Endothelial cell of umbilical vein (primary cell): ENCODE measurements at regions not wholly inside any gene's neighbourhood (a gene's known extent, or its start where the extent isn't known, plus 50 kb on each side); places are given as distances from the start of the nearest gene placed in this dataset.

Source experiments
- BruUV-seq: library from RNA; stranded (reverse); fragments of 400-500 nt; replicated peaks from 2 replicates; lab custom pipeline; 2021; lab: Mats Ljungman, UMichigan
- CTCF ChIA-PET: fragments of 300-600, 350-600 bp; sonication (Branson Sonifier 250); formaldehyde crosslinking; loops from one replicate; lab custom pipeline; 2021; ENCODE audit warnings: antibody characterized with exemption, inconsistent platforms; lab: Charles Lee
- POLR2A ChIA-PET: fragments of 300-600, 350-600 bp; sonication (Branson Sonifier 250); formaldehyde crosslinking; loops from one replicate; lab custom pipeline; 2021; ENCODE audit warnings: antibody characterized with exemption, inconsistent platforms; lab: Charles Lee
- DNase-seq: peaks from one replicate; pipeline ENCODE4 v3.0.0-alpha.2; 2011; ENCODE audit warnings: low read depth, low spot score
- FAIRE-seq: peaks from 2 replicates; lab custom pipeline; 2011; peaks lifted over from hg19 to GRCh38; lab: Jason Lieb, UNC
- H2AFZ ChIP-seq: 2 replicates; pipeline ENCODE4 v1.6.0; 2012; ENCODE audit warnings: low read depth, low read length, control low read depth, inconsistent platforms
- H3K27ac ChIP-seq: 2 replicates; pipeline ENCODE4 v1.5.1; 2011; ENCODE audit warnings: low read depth, mild to moderate bottlenecking, control low read depth, low read length, moderate library complexity; ENCODE audit not compliant: insufficient read depth
- H3K27me3 ChIP-seq, 2 experiments: 2 replicates each; pipeline versions ENCODE4 v1.6.0 to v1.6.1; 2011; ENCODE audit warnings: low read length in 2 of 2, mixed read lengths in 1 of 2; ENCODE audit not compliant: control insufficient read depth in 2 of 2, insufficient read depth in 2 of 2
- H3K36me3 ChIP-seq, 2 experiments: 2 replicates in 1 of 2; 3 replicates in 1 of 2; pipeline ENCODE4 v1.5.1; 2011; ENCODE audit warnings: low read length in 2 of 2, mild to moderate bottlenecking in 1 of 2, moderate library complexity in 1 of 2; ENCODE audit not compliant: control insufficient read depth in 2 of 2, insufficient read depth in 2 of 2; ENCODE audit errors: extremely low read depth in 1 of 2
- H3K4me1 ChIP-seq: 3 replicates; pipeline ENCODE4 v1.5.1; 2011; ENCODE audit warnings: mild to moderate bottlenecking, low read length; ENCODE audit not compliant: control insufficient read depth, insufficient read depth; ENCODE audit errors: extremely low read depth
- H3K4me2 ChIP-seq: 2 replicates; pipeline ENCODE4 v1.6.1; 2011; ENCODE audit warnings: low read length, control low read depth, mixed read lengths; ENCODE audit not compliant: insufficient read depth
- H3K4me3 ChIP-seq, 3 experiments: fragments of 200-600 bp in 1 of 3; sonication (generic), shearing (Covaris generic) in 1 of 3; replicated peaks in 1 of 3; 2 replicates each; pipeline ENCODE4 v1.5.1; 2011 to 2016; ENCODE audit warnings: control low read depth in 3 of 3, low read length in 3 of 3, mild to moderate bottlenecking in 2 of 3, inconsistent platforms in 1 of 3, low read depth in 1 of 3, moderate library complexity in 1 of 3; ENCODE audit not compliant: insufficient read depth in 1 of 3
- H3K79me2 ChIP-seq: 2 replicates; pipeline ENCODE4 v1.6.0; 2012; ENCODE audit warnings: low read length, inconsistent platforms; ENCODE audit not compliant: control insufficient read depth, insufficient read depth
- H3K9ac ChIP-seq: replicated peaks from 2 replicates; pipeline ENCODE3; 2011; ENCODE audit warnings: low read length, control low read depth; ENCODE audit not compliant: insufficient read depth; ENCODE audit errors: extremely low read depth
- H3K9me1 ChIP-seq: replicated peaks from 3 replicates; pipeline ENCODE4 v1.6.0; 2011; ENCODE audit warnings: mild to moderate bottlenecking, low read length; ENCODE audit not compliant: control insufficient read depth, insufficient read depth; ENCODE audit errors: extremely low read depth
- H3K9me3 ChIP-seq: replicated peaks from 2 replicates; pipeline ENCODE4 v1.5.1; 2012; ENCODE audit warnings: low read length, inconsistent platforms; ENCODE audit not compliant: control insufficient read depth, insufficient read depth
- H4K20me1 ChIP-seq: replicated peaks from 2 replicates; pipeline ENCODE3; 2011; ENCODE audit warnings: mild to moderate bottlenecking, low read length; ENCODE audit not compliant: control insufficient read depth, insufficient read depth; ENCODE audit errors: extremely low read depth
- EZH2 ChIP-seq: IDR thresholded peaks from 2 replicates; pipeline ENCODE4 v1.6.1; 2012; ENCODE audit warnings: borderline replicate concordance, low read depth, mild to moderate bottlenecking, moderate library complexity, low read length, inconsistent platforms; ENCODE audit not compliant: severe bottlenecking
- FOS ChIP-seq: IDR thresholded peaks from 2 replicates; pipeline ENCODE4 v1.6.1; 2011; ENCODE audit warnings: mild to moderate bottlenecking, low read length, moderate library complexity, borderline replicate concordance; ENCODE audit not compliant: insufficient read depth
- GATA2 ChIP-seq: IDR thresholded peaks from 2 replicates; pipeline ENCODE4 v1.7.0; 2011; ENCODE audit warnings: low read depth, mild to moderate bottlenecking, moderate library complexity, mixed read lengths, low read length; ENCODE audit not compliant: insufficient read length, insufficient read depth
- JUN ChIP-seq: IDR thresholded peaks from 2 replicates; pipeline ENCODE4 v1.6.1; 2011; ENCODE audit warnings: borderline replicate concordance, low read depth; ENCODE audit not compliant: insufficient read length, insufficient read depth
- MYC ChIP-seq: IDR thresholded peaks from one replicate; pipeline ENCODE4 v1.6.1; 2011; ENCODE audit warnings: mild to moderate bottlenecking, low read depth, low read length
- POLR2A ChIP-seq: IDR thresholded peaks from 2 replicates; pipeline ENCODE4 v1.6.1; 2012; ENCODE audit warnings: low read depth, mild to moderate bottlenecking, control low read depth, low read length
- POLR2AphosphoS5 ChIP-seq: IDR thresholded peaks from 2 replicates; pipeline ENCODE4 v1.6.1; 2012; ENCODE audit warnings: low read depth, mild to moderate bottlenecking, control low read depth, low read length, moderate library complexity; ENCODE audit not compliant: insufficient read depth
- dilution Hi-C: fragments of 300-500 bp; cut with MboI; formaldehyde crosslinking; loops from one replicate; pipeline ENCODE4 v1.15.0; 2019; ENCODE audit warnings: low sequenced_read_pairs; ENCODE audit not compliant: extremely low pct_ligation_motif_present
- intact Hi-C: fragments of 100-400 bp; cut with micrococcal nuclease; formaldehyde crosslinking; loops from one replicate; pipeline ENCODE4 v1.10.0; 2022
- TF ChIP-seq, protein P1 (sequence below): IDR thresholded peaks from 2 replicates; pipeline ENCODE4 v1.6.1; 2011; ENCODE audit not compliant: insufficient read depth, insufficient read length
- TF ChIP-seq, protein P2 (sequence below), 2 donors: IDR thresholded peaks; 1 replicate in 1 of 2; 2 replicates in 1 of 2; pipeline ENCODE4 v1.5.1; 2011; ENCODE audit warnings: low read length in 2 of 2, mild to moderate bottlenecking in 2 of 2, moderate library complexity in 2 of 2, control low read depth in 1 of 2, inconsistent platforms in 1 of 2, low read depth in 1 of 2; ENCODE audit not compliant: insufficient read depth in 1 of 2; ENCODE audit errors: extremely low read depth in 1 of 2

DNA sequence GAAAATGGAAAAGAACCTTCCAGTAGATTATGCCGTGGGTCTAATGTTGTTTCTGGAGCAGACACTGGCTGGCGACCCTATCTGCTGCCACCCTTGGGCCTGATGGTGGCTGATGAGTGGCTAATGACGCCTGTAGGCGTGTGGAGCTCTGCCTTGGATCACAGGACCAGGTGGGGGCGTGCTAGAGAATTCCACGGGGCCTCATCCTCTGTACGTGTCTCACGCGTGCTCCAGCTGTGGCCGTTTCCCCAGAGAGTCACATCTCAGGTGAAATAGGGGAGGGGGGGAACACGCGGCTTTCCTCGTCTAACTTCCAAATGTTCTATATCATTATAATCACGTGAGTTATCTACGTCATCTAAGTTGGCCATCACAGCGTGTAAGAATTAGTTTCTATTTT is 160.9 kb upstream of the SMIM21 start:
- intact Hi-C loops (no loop called here), dilution Hi-C loops (no loop called here)
- Histone ChIP-seq H4K20me1 (no peaks in the 10 kb centered on the region), H2AFZ (no peak overlapping the region), H3K9me3 (peaks cover 2% of the 10 kb centered on the region), H3K79me2 (no peaks in the 10 kb centered on the region), H3K9ac (no peak overlapping the region), H3K4me3 (no peak overlapping the region), H3K27ac (no peak overlapping the region), H3K36me3 (no peaks in the 10 kb centered on the region), H3K4me1 (no peaks in the 10 kb centered on the region), H3K9me1 (no peaks in the 10 kb centered on the region), H3K4me2 (no peak overlapping the region), H3K27me3 (no peaks in the 10 kb centered on the region)
- FAIRE-seq (no peak), DNase-seq (no peak)
- TF ChIP-seq POLR2AphosphoS5: no peak
- TF ChIP-seq EZH2: no peak
- TF ChIP-seq POLR2A: no peak
- TF ChIP-seq, protein P1, sequence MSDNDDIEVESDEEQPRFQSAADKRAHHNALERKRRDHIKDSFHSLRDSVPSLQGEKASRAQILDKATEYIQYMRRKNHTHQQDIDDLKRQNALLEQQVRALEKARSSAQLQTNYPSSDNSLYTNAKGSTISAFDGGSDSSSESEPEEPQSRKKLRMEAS: no peak
- TF ChIP-seq, protein P2, sequence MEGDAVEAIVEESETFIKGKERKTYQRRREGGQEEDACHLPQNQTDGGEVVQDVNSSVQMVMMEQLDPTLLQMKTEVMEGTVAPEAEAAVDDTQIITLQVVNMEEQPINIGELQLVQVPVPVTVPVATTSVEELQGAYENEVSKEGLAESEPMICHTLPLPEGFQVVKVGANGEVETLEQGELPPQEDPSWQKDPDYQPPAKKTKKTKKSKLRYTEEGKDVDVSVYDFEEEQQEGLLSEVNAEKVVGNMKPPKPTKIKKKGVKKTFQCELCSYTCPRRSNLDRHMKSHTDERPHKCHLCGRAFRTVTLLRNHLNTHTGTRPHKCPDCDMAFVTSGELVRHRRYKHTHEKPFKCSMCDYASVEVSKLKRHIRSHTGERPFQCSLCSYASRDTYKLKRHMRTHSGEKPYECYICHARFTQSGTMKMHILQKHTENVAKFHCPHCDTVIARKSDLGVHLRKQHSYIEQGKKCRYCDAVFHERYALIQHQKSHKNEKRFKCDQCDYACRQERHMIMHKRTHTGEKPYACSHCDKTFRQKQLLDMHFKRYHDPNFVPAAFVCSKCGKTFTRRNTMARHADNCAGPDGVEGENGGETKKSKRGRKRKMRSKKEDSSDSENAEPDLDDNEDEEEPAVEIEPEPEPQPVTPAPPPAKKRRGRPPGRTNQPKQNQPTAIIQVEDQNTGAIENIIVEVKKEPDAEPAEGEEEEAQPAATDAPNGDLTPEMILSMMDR (IDR thresholded peaks at IDR 0.05; ENCODE audit: extremely low read depth in 1 of 2, insufficient read depth in 1 of 2, low read depth in 1 of 2, low read length in 2 of 2): no peak
- no peak for TF ChIP-seq GATA2
- no peak for TF ChIP-seq FOS
- no peak for TF ChIP-seq MYC
- TF ChIP-seq JUN: no peak
- ChIA-PET POLR2A (no interaction called here), CTCF (no interaction called here)
- BruUV-seq: no TSS peak
